ENCODE measurements at regions not wholly inside any gene's neighbourhood (a gene's known extent, or its start where the extent isn't known, plus 50 kb on each side); places are given as distances from the start of the nearest gene placed in this dataset.
A peak's percentile ranks its signal among the peaks of the same experiment; 100 is the strongest.

DNA sequence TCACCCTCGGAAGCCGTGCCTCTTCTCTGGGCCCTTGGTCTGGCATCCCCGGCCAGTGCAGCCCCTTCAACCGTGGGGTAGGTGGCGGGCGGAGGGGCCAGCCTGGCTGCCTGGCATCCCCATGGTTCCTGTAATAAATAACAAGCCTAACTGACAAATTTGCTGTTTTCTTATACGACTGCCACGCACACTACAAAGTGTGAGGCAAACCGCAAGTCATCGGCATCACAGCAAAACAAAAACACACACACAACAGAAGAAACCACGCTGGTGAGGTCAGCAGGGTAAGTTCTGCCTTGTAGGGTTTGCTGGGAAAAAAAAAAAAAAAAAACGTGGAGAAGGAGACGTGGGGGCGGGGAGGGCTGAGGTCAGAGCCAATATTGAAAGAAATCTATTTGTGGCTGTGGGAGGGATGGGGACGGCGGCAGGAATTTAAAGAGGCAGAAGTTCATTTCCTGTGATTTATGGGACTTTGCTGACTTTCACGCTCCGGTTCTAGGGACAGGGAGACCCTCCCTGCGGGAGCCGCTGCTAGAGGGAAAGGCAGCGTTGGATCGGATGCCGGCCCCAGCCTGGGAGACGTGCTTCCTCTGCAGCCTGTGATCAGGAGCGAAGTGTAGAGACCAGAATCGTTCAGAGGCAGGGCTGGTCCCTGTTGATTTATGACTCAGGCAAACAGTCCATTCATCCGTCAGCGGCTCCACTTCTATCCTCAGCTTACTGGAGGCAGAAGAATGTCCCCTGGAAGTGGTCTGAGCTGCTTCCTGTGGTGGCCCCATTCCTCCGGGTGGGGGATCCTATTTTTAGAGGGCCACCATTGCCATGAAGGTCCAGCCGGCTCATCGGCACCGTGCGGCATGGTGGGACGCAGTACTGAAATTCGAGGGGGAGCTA is 162.8 kb downstream of the FOXL1 start:
- H3K9me3 Mint-ChIP-seq = no peaks in the 10 kb centered on the region
- Histone ChIP-seq H3K4me3 (ENCODE audit: low read length) (no peak overlapping the region), H3K27ac (ENCODE audit: low read length) (no peak overlapping the region), H3K4me1 (ENCODE audit: control insufficient read depth, insufficient read depth, low read length) (peaks cover 4% of the 10 kb centered on the region), H3K36me3 (ENCODE audit: control insufficient read depth, insufficient read depth, low read length) (no peaks in the 10 kb centered on the region), H3K27me3 (ENCODE audit: control insufficient read depth, insufficient read depth, low read length) (peaks cover 7% of the 10 kb centered on the region), H3K9me3 (ENCODE audit: control insufficient read depth, insufficient read depth, low read length) (no peaks in the 10 kb centered on the region)
- no peaks in the 10 kb centered on the region for H3K36me3 Mint-ChIP-seq
- 4% methylated on average over 33 of the region's 35 CpGs for WGBS (ENCODE audit: insufficient coverage)
- no peak overlapping the region for H3K27ac Mint-ChIP-seq
- peaks cover 41 to 55% of the 10 kb centered on the region in 2 donors for H3K27me3 Mint-ChIP-seq (ENCODE audit: low read depth in 2 of 2)
- H3K4me1 Mint-ChIP-seq = peaks cover 9 to 15% of the 10 kb centered on the region in 2 donors
- DNase-seq = no peak
- intact Hi-C loops (cut with micrococcal nuclease) = no loop called here
- peak overlapping the region; percentile 61 for H3K4me3 Mint-ChIP-seq
- peak in 1 of 3 donors; percentile 18 for ATAC-seq
- no peak for TF ChIP-seq CTCF (IDR thresholded peaks at IDR 0.05)

DNA sequence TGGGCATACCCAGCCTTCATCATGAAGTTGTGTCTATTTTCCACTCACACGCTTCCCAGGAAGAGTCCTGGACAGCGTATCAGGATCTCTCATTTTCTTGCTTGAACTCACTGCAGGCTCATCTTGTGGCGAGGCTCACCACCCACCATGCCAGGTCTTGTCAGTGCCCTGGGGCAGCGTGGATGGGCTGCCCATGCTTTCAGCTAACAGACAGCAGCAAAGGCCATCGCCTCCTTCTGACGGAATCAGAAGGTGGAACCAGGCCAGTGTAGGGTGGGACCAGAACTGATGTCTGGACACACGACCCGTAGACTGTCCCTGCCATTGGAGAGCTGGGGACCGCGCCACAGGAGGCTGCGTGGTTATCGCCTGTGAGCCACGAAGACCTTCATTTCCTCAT is 169.4 kb downstream of the FOXL1 start:
- H3K27me3 Mint-ChIP-seq (ENCODE audit: low read depth in 2 of 2) = peaks cover 18 to 20% of the 10 kb centered on the region in 2 donors
- ATAC-seq = no peak
- H3K36me3 ChIP-seq (ENCODE audit: control insufficient read depth, insufficient read depth, low read length) = no peaks in the 10 kb centered on the region
- no peaks in the 10 kb centered on the region for H3K27me3 ChIP-seq (ENCODE audit: control insufficient read depth, insufficient read depth, low read length)
- no peak for DNase-seq
- no peak overlapping the region for H3K4me3 ChIP-seq (ENCODE audit: low read length)
- TF ChIP-seq CTCF (IDR thresholded peaks at IDR 0.05) = no peak
- H3K4me3 Mint-ChIP-seq = no peak overlapping the region
- H3K27ac Mint-ChIP-seq = no peak overlapping the region
- intact Hi-C loops (cut with micrococcal nuclease) = no loop called here
- WGBS (ENCODE audit: insufficient coverage) = 69% methylated on average over 13 of the region's 13 CpGs
- no peaks in the 10 kb centered on the region for H3K9me3 Mint-ChIP-seq
- no peaks in the 10 kb centered on the region for H3K4me1 ChIP-seq (ENCODE audit: control insufficient read depth, insufficient read depth, low read length)
- H3K4me1 Mint-ChIP-seq = no peaks in the 10 kb centered on the region
- no peaks in the 10 kb centered on the region for H3K9me3 ChIP-seq (ENCODE audit: control insufficient read depth, insufficient read depth, low read length)
- H3K36me3 Mint-ChIP-seq = no peaks in the 10 kb centered on the region
- H3K27ac ChIP-seq (ENCODE audit: low read length) = no peak overlapping the region

GRCh38 chr16:86748652-86749051 is 170.3 kb downstream of the FOXL1 start:
- Histone ChIP-seq H3K36me3 (ENCODE audit: control insufficient read depth, insufficient read depth, low read length) (no peaks in the 10 kb centered on the region), H3K9me3 (ENCODE audit: control insufficient read depth, insufficient read depth, low read length) (no peaks in the 10 kb centered on the region), H3K27me3 (ENCODE audit: control insufficient read depth, insufficient read depth, low read length) (no peaks in the 10 kb centered on the region), H3K4me1 (ENCODE audit: control insufficient read depth, insufficient read depth, low read length) (no peaks in the 10 kb centered on the region), H3K27ac (ENCODE audit: low read length) (no peak overlapping the region), H3K4me3 (ENCODE audit: low read length) (no peak overlapping the region)
- H3K27ac Mint-ChIP-seq = no peak overlapping the region
- WGBS (ENCODE audit: insufficient coverage) = 67% methylated on average over 3 of the region's 3 CpGs
- ATAC-seq = no peak
- H3K27me3 Mint-ChIP-seq (ENCODE audit: low read depth in 2 of 2) = peaks cover 17 to 18% of the 10 kb centered on the region in 2 donors
- intact Hi-C loops (cut with micrococcal nuclease) = no loop called here
- DNase-seq = no peak
- H3K9me3 Mint-ChIP-seq = no peaks in the 10 kb centered on the region
- no peak for TF ChIP-seq CTCF (IDR thresholded peaks at IDR 0.05)
- no peaks in the 10 kb centered on the region for H3K36me3 Mint-ChIP-seq
- H3K4me1 Mint-ChIP-seq = no peaks in the 10 kb centered on the region
- no peak overlapping the region for H3K4me3 Mint-ChIP-seq

Data from natural killer cell (primary cell).